ENCODE measurements at regions not wholly inside any gene's neighbourhood (a gene's known extent, or its start where the extent isn't known, plus 50 kb on each side); places are given as distances from the start of the nearest gene placed in this dataset.

DNA sequence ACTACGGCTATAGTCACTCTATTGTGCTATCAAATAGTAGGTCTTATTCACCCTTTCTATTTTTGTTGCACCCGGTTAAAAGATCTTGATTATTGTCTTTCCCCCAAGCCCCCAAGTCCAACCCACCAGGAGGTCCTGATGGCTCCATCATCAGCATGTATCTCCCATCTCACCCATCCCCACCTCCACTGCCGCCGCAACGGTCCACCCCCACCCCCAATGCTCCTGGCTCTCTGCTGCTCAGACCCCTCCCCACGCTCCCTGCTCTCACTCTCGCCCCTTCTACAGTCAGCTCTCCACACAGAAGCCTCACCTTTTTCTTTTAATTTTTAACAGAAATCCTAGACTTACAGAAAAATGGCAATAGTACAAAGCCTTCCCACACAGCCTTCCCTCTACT is 51.5 kb upstream of the SH3PXD2B start:
- TF ChIP-seq MTA3 (IDR thresholded peaks at IDR 0.05; ENCODE audit: borderline replicate concordance, low read length) (no peak), TCF12 (IDR thresholded peaks at IDR 0.05; ENCODE audit: low read depth, low read length) (no peak)
- TF ChIP-seq, protein P1, sequence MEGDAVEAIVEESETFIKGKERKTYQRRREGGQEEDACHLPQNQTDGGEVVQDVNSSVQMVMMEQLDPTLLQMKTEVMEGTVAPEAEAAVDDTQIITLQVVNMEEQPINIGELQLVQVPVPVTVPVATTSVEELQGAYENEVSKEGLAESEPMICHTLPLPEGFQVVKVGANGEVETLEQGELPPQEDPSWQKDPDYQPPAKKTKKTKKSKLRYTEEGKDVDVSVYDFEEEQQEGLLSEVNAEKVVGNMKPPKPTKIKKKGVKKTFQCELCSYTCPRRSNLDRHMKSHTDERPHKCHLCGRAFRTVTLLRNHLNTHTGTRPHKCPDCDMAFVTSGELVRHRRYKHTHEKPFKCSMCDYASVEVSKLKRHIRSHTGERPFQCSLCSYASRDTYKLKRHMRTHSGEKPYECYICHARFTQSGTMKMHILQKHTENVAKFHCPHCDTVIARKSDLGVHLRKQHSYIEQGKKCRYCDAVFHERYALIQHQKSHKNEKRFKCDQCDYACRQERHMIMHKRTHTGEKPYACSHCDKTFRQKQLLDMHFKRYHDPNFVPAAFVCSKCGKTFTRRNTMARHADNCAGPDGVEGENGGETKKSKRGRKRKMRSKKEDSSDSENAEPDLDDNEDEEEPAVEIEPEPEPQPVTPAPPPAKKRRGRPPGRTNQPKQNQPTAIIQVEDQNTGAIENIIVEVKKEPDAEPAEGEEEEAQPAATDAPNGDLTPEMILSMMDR (IDR thresholded peaks at IDR 0.05 in 2 of 3, conservative IDR thresholded peaks at IDR 0.05 in 1 of 3; ENCODE audit: control insufficient read depth in 2 of 3, extremely low read depth in 1 of 3, insufficient read depth in 1 of 3, low read depth in 3 of 3, low read length in 3 of 3) = no peak

Data from GM12878 (cell line).